C4-2B (cell line): ENCODE measurements at regions not wholly inside any gene's neighbourhood (a gene's known extent, or its start where the extent isn't known, plus 50 kb on each side); places are given as distances from the start of the nearest gene placed in this dataset.

ENCODE experiments used
- ZFX ChIP-seq: fragments of 450-650 bp; IDR thresholded peaks from 2 replicates; pipeline ENCODE4 v1.6.1; 2017
- TF ChIP-seq, protein P1 (sequence below): fragments of 450-650 bp; conservative IDR thresholded peaks from 2 replicates; pipeline ENCODE4 v1.5.1; 2017; ENCODE audit warnings: mild to moderate bottlenecking

DNA sequence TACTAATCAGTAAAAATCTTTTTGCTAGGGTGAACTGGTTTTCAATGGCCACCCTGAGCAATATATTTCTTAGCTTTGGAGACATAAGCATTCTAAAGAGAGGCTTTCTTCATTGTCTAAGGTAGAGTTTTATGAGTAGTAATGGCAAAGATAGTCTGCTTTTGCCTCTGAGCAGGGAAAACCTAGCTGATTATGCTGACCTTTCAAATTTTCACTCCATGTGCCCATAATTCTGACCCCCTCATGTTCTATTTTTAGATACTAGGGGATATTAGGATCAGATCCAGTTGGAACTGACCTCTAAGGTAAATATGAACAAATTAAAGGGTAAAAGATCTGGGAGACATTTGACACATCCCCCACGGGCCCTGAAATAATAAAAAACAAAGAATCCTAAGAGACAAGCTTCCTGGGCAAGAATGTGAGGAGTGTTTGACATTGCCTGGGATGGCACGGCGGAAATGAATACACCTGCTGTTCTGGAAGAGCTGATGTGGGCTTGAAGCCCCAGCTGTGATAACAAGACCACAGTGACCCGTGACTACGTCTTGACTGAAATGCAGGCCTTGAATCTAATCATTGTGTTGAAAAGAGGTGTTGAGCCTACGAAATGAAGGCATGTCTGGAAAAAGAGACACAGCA, 392.1 kb upstream of the FRG1 start:
- TF ChIP-seq, protein P1, sequence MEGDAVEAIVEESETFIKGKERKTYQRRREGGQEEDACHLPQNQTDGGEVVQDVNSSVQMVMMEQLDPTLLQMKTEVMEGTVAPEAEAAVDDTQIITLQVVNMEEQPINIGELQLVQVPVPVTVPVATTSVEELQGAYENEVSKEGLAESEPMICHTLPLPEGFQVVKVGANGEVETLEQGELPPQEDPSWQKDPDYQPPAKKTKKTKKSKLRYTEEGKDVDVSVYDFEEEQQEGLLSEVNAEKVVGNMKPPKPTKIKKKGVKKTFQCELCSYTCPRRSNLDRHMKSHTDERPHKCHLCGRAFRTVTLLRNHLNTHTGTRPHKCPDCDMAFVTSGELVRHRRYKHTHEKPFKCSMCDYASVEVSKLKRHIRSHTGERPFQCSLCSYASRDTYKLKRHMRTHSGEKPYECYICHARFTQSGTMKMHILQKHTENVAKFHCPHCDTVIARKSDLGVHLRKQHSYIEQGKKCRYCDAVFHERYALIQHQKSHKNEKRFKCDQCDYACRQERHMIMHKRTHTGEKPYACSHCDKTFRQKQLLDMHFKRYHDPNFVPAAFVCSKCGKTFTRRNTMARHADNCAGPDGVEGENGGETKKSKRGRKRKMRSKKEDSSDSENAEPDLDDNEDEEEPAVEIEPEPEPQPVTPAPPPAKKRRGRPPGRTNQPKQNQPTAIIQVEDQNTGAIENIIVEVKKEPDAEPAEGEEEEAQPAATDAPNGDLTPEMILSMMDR, result no peak
- TF ChIP-seq ZFX, result no peak
